HCT116 (cell line): ENCODE measurements at regions not wholly inside any gene's neighbourhood (a gene's known extent, or its start where the extent isn't known, plus 50 kb on each side); places are given as distances from the start of the nearest gene placed in this dataset.

ENCODE experiments used
- ATAC-seq: fragments of 200-7000 bp; cut with Tn5 transposase; 2 replicates; pipeline ENCODE4 v1.9.1; 2020; ENCODE audit warnings: mild to moderate bottlenecking, moderate library complexity
- BruUV-seq: library from RNA; stranded (reverse); fragments of 400-500 nt; replicated peaks from 2 replicates; lab custom pipeline; 2021; lab: Mats Ljungman, UMichigan
- CTCF ChIA-PET: fragments of 300-600 bp; sonication (Branson Sonifier 250); formaldehyde crosslinking; loops from one replicate; lab custom pipeline; 2021; ENCODE audit warnings: antibody characterized with exemption; lab: Charles Lee
- POLR2A ChIA-PET: fragments of 300-600, 350-600 bp; sonication (Branson Sonifier 250); formaldehyde crosslinking; loops from one replicate; lab custom pipeline; 2021; ENCODE audit warnings: antibody characterized with exemption; lab: Charles Lee
- RAD21 ChIA-PET, 2 experiments: fragments of 300-600 bp; sonication (Branson Sonifier 250); formaldehyde crosslinking; loops; one replicate each; lab custom pipeline; 2023; ENCODE audit warnings: low total read pairs in 2 of 2; ENCODE audit not compliant: uncharacterized antibody in 2 of 2, unreplicated experiment in 2 of 2, low non-redundant PET in 1 of 2; lab: Charles Lee
- DNase-seq: peaks from one replicate; pipeline ENCODE4 v3.0.0-alpha.2; 2010; ENCODE audit warnings: low read depth, low spot score
- H2AFZ ChIP-seq: fragments of 200-600 bp; shearing (Covaris generic), sonication (generic); 2 replicates; pipeline ENCODE4 v1.6.1; 2017; ENCODE audit warnings: low read depth, mixed run types, mixed read lengths, antibody characterized with exemption, low read length; ENCODE audit not compliant: poor library complexity, severe bottlenecking
- H3K27ac ChIP-seq: 2 replicates; pipeline ENCODE4 v1.5.1; 2012; ENCODE audit warnings: low read depth, low read length
- H3K27me3 ChIP-seq: fragments of 200-600 bp; sonication (generic); 2 replicates; pipeline ENCODE4 v1.6.1; 2016; ENCODE audit warnings: mixed run types, low read length, mixed read lengths; ENCODE audit not compliant: insufficient read depth
- H3K36me3 ChIP-seq, 2 experiments: fragments of 200-500 bp in 1 of 2; fragments of 200-600 bp in 1 of 2; sonication (Bioruptor generic) in 1 of 2; sonication (generic) in 1 of 2; 2 replicates each; pipeline versions ENCODE4 v1.5.1 to v1.6.1; 2014 to 2016; ENCODE audit warnings: low read length in 2 of 2, inconsistent platforms in 1 of 2, mixed read lengths in 1 of 2, mixed run types in 1 of 2; ENCODE audit not compliant: insufficient read depth in 2 of 2, control insufficient read depth in 1 of 2
- H3K4me1 ChIP-seq, 2 experiments: fragments of 200-600 bp in 1 of 2; sonication (generic) in 1 of 2; 2 replicates each; pipeline versions ENCODE4 v1.5.1 to v1.6.1; 2012 to 2017; ENCODE audit warnings: low read length in 2 of 2, inconsistent platforms in 1 of 2, mild to moderate bottlenecking in 1 of 2, mixed read lengths in 1 of 2, mixed run types in 1 of 2, moderate library complexity in 1 of 2; ENCODE audit not compliant: insufficient read depth in 2 of 2, control insufficient read depth in 1 of 2
- H3K4me2 ChIP-seq: fragments of 200-600 bp; sonication (generic); 2 replicates; pipeline ENCODE4 v1.6.1; 2017; ENCODE audit warnings: mixed run types, low read length, mixed read lengths
- H3K4me3 ChIP-seq, 2 experiments: fragments of 200-600 bp in 1 of 2; sonication (generic) in 1 of 2; replicated peaks in 1 of 2; 2 replicates each; pipeline ENCODE4 v1.5.1; 2011 to 2016; ENCODE audit warnings: low read length in 2 of 2, control low read depth in 1 of 2, low read depth in 1 of 2, mild to moderate bottlenecking in 1 of 2, mixed read lengths in 1 of 2, mixed run types in 1 of 2
- H3K79me2 ChIP-seq: fragments of 200-600 bp; sonication (generic); 2 replicates; pipeline ENCODE4 v1.6.1; 2017; ENCODE audit warnings: mild to moderate bottlenecking, mixed run types, low read length, moderate library complexity, mixed read lengths; ENCODE audit not compliant: insufficient read depth
- H3K9ac ChIP-seq: fragments of 200-600 bp; sonication (generic); 2 replicates; pipeline ENCODE4 v1.6.1; 2016; ENCODE audit warnings: low read length, mixed read lengths
- H3K9me2 ChIP-seq: fragments of 200-600 bp; sonication (generic), shearing (Covaris generic); 2 replicates; pipeline ENCODE4 v1.6.1; 2017; ENCODE audit warnings: mixed run types, mild to moderate bottlenecking, moderate library complexity; ENCODE audit not compliant: insufficient read depth
- H3K9me3 ChIP-seq, 2 experiments: fragments of 200-500 bp in 1 of 2; fragments of 200-600 bp in 1 of 2; sonication (Bioruptor generic) in 1 of 2; sonication (generic) in 1 of 2; 2 replicates each; pipeline ENCODE4 v1.6.1; 2014 to 2017; ENCODE audit warnings: low read length in 2 of 2, mixed read lengths in 2 of 2, inconsistent platforms in 1 of 2, low read depth in 1 of 2, mild to moderate bottlenecking in 1 of 2, mixed run types in 1 of 2, moderate library complexity in 1 of 2; ENCODE audit not compliant: control insufficient read depth in 1 of 2, insufficient read depth in 1 of 2
- H4K20me1 ChIP-seq: fragments of 200-600 bp; sonication (generic), shearing (Covaris generic); 2 replicates; pipeline ENCODE4 v1.6.1; 2017; ENCODE audit warnings: mixed run types, mild to moderate bottlenecking, moderate library complexity; ENCODE audit not compliant: insufficient read depth
- ATF3 ChIP-seq: IDR thresholded peaks from 2 replicates; pipeline ENCODE4 v1.6.1; 2012
- EGR1 ChIP-seq: IDR thresholded peaks from 2 replicates; pipeline ENCODE4 v1.6.1; 2012; ENCODE audit warnings: low read depth
- EZH2 ChIP-seq: fragments of 200-600 bp; sonication (generic); IDR thresholded peaks from 2 replicates; pipeline ENCODE4 v1.6.1; 2017; ENCODE audit warnings: antibody characterized with exemption, mixed run types
- EZH2phosphoT487 ChIP-seq: fragments of 200-600 bp; IDR thresholded peaks from 2 replicates; pipeline ENCODE4 v1.6.1; 2018; ENCODE audit warnings: antibody characterized with exemption, borderline replicate concordance
- FOSL1 ChIP-seq: IDR thresholded peaks from 2 replicates; pipeline ENCODE4 v1.6.1; 2012; ENCODE audit warnings: low read depth
- JUND ChIP-seq: IDR thresholded peaks from 2 replicates; pipeline ENCODE4 v1.6.1; 2012
- MAX ChIP-seq: IDR thresholded peaks from 2 replicates; pipeline ENCODE4 v1.6.1; 2012
- POLR2A ChIP-seq: IDR thresholded peaks from 2 replicates; pipeline ENCODE4 v1.7.0; 2011; ENCODE audit warnings: borderline replicate concordance; ENCODE audit not compliant: insufficient read depth, insufficient read length; ENCODE audit errors: extremely low read depth
- POLR2AphosphoS5 ChIP-seq: IDR thresholded peaks from 2 replicates; pipeline ENCODE4 v1.6.1; 2011; ENCODE audit warnings: mild to moderate bottlenecking, low read depth, low read length, moderate library complexity
- RAD21 ChIP-seq: IDR thresholded peaks from 2 replicates; pipeline ENCODE4 v1.6.1; 2012; ENCODE audit warnings: low read depth, mild to moderate bottlenecking
- SIN3A ChIP-seq: IDR thresholded peaks from 2 replicates; pipeline ENCODE4 v1.6.1; 2012; ENCODE audit warnings: low read depth
- SP1 ChIP-seq: IDR thresholded peaks from 2 replicates; pipeline ENCODE4 v1.6.1; 2012; ENCODE audit warnings: low read depth
- SRF ChIP-seq: IDR thresholded peaks from 2 replicates; pipeline ENCODE4 v1.6.1; 2012; ENCODE audit warnings: low read depth
- TCF7L2 ChIP-seq: IDR thresholded peaks from 2 replicates; pipeline ENCODE4 v1.7.0; 2011; ENCODE audit warnings: borderline replicate concordance, inconsistent platforms; ENCODE audit not compliant: insufficient read depth, insufficient read length; ENCODE audit errors: extremely low read depth
- YY1 ChIP-seq: IDR thresholded peaks from 2 replicates; pipeline ENCODE4 v1.6.1; 2011; ENCODE audit warnings: low read length, low read depth, moderate library complexity, mild to moderate bottlenecking; ENCODE audit not compliant: insufficient replicate concordance; ENCODE audit errors: extremely low read depth
- ZFX ChIP-seq: fragments of 450-650 bp; IDR thresholded peaks from 2 replicates; pipeline ENCODE4 v1.6.1; 2017
- intact Hi-C: fragments of 100-400 bp; cut with micrococcal nuclease; formaldehyde crosslinking; loops from 2 replicates; pipeline ENCODE4 v1.10.0; 2022

DNA sequence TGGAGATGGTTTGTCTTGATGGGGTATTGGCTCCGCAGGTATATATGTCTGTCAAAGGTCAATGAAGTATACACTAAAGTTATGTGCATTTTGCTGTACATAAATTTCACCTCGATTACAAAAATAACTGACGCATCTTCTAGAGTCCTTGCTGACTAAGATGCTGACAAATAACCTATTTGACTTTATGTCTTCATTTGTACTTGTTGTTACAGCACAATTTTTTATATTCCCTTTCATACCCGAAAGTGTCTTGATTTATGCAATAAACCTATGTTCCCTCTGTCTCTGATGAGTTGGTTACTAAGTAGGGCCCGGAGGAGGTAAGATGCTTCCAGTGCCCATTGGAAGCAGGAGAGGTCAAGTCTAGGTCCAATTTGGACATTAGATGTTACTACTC lies 93.5 kb downstream of the COPS8 start:
- H3K4me2 ChIP-seq = no peak overlapping the region
- H4K20me1 ChIP-seq = no peaks in the 10 kb centered on the region
- no peaks in the 10 kb centered on the region for H3K79me2 ChIP-seq
- intact Hi-C loops = no loop called here
- no peak for ATAC-seq
- DNase-seq = no peak
- H3K9me3 ChIP-seq = no peaks in the 10 kb centered on the region
- H3K4me1 ChIP-seq = peaks cover 13 to 40% of the 10 kb centered on the region in 2 experiments
- no peak overlapping the region for H3K4me3 ChIP-seq
- H2AFZ ChIP-seq = no peak overlapping the region
- no TSS peak for BruUV-seq
- H3K27me3 ChIP-seq = no peaks in the 10 kb centered on the region
- ChIA-PET POLR2A (no interaction called here), CTCF (no interaction called here), RAD21 (no interaction called here)
- no peaks in the 10 kb centered on the region for H3K36me3 ChIP-seq
- H3K27ac ChIP-seq = no peak overlapping the region
- TF ChIP-seq SP1 (no peak), TCF7L2 (no peak), ATF3 (no peak), EZH2 (no peak), MAX (no peak), RAD21 (no peak), POLR2A (no peak), POLR2AphosphoS5 (no peak), FOSL1 (no peak), JUND (no peak), SRF (no peak), ZFX (no peak), SIN3A (no peak), EZH2phosphoT487 (no peak), EGR1 (no peak), YY1 (no peak)
- H3K9ac ChIP-seq = no peak overlapping the region
- H3K9me2 ChIP-seq = no peaks in the 10 kb centered on the region
